G401 (cell line): ENCODE measurements at regions not wholly inside any gene's neighbourhood (a gene's known extent, or its start where the extent isn't known, plus 50 kb on each side); places are given as distances from the start of the nearest gene placed in this dataset.
A peak's percentile ranks its signal among the peaks of the same experiment; 100 is the strongest.

Experiments used
- DNase-seq: peaks from one replicate; pipeline ENCODE4 v3.0.0-alpha.2; 2015; ENCODE audit warnings: low spot score
- in situ Hi-C: cut with HindIII; loops from 2 replicates; pipeline ENCODE4 v1.10.0; 2016; ENCODE audit warnings: low sequenced_read_pairs, mixed read lengths

DNA sequence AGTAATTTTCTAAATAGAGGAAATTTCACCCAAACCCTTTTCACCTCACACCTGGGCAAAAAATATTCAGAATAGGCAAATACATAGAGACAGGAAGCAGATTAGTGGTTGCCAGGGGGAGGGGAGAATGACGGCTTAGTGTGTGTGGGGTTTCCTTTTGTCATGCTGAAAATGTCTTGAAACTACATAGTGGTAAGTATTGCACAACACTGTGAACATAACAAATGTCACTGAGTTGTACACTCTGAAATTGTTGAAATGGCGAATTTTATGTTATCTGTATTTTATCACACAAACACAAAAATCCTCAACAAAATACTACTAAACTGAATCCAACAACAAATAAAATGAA, 60.7 kb upstream of the PLAC1 start:
- in situ Hi-C loops = no loop called here
- no peak for DNase-seq

DNA sequence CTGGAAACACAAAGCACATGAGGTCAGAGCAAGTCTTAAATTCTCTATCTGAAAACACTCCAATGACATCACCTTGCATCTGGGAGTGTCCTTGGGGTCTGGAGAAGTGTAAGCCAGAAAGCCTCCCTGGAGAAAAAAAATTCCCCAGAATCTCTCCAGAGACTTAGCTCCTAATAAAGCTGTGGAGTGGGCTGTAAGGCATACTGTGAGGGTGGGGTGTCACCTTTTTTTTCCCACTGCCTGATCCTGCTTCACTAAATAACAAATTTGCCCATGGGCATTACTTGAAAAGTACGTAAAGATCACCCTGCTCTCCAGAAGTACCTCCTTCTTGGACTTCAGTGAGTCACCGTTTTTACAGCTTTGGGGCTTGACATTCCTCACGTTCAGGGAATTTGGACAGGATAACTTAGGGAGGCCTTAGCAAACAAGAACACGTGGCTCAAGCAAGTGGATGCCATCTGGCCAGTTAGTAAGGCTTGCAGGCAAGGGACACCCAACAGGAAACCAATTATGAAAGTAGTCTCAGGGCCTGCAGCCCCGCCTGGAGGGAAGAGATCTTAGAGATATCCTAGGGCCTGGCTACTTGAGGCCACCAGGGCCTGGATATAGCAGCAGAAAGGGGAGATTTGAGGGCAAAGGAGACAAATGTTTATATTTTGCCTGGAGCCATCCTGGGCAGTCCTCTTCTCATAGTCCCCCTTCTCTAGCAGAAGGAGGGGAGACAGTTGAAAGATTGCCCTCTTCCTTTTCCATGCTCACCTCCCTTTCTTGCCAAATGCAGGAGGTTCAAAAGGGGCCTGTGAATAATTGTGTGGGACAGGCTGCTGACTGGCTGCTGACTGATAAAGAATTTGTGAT, 60.1 kb upstream of the PLAC1 start:
- peak; percentile 1 for DNase-seq
- in situ Hi-C loops = no loop called here

- in situ Hi-C loops = no loop called here
- DNase-seq = no peak
These were observed 59.4 kb upstream of the PLAC1 start for GRCh38 chrX:134717698-134718097.

DNA sequence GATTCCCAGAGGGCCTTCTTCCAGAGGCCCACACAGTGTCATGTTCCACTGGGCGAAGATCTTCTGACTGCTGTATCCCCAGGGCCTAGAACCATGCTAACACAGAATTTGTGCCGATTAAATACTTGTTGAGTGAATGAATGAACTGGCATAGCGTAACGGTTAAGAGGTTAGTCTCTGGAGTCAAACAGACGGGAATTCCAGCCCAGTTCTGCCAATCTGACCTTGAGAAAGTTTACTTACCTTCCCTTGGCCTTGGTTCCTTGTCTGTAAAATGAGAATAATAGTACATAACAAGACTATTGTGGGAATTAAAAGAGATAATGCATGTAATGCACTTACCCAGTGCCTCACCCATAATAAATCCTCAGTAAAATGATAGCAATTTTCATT, 58.3 kb upstream of the PLAC1 start:
- DNase-seq = no peak
- in situ Hi-C loops = no loop called here

DNA sequence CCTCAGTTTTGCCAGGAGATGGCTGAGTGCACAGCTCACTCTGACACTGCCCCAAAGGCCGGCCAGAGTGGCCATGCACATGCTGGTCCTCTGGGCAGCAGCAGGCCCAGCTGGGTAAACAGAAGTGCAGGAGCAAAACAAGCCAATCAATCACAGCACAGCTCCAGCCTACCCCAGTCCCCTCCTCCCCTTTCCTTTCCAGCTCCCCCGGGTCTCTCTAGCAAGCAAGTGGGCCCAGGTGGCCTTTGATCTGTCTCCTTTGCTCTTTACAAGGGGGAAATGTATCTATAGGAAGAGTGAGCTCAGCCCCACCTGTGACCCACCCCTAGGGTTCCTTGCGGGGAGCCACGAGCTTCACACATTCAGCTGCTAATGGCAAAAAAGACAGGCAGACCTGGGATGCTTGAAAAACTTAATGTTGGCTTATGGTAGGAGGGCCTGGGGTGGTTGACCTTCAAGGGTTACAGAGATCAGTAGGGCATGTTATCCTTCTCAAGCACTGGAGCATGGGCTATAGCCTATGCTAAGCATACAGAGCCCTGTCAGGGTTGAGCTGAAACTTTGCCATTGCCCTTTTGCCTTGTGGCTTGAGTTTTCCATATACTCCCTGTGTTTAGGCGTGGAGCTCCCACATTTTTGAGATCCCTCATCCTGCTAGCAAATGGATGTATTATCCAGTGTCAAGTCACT, 57.8 kb upstream of the PLAC1 start:
- in situ Hi-C loops = no loop called here
- DNase-seq = no peak

GRCh38 chrX:134714633-134715110, 56.4 kb upstream of the PLAC1 start:
- in situ Hi-C loops = no loop called here

GRCh38 chrX:134713618-134714107, 55.4 kb upstream of the PLAC1 start:
- no peak for DNase-seq

More at GRCh38 chrX:134714633-134715110, 56.4 kb upstream of the PLAC1 start:
- DNase-seq = no peak

GRCh38 chrX:134712272-134712671, 54.0 kb upstream of the PLAC1 start:
- no peak for DNase-seq
- in situ Hi-C loops = no loop called here

More at GRCh38 chrX:134713618-134714107, 55.4 kb upstream of the PLAC1 start:
- in situ Hi-C loops = no loop called here

DNA sequence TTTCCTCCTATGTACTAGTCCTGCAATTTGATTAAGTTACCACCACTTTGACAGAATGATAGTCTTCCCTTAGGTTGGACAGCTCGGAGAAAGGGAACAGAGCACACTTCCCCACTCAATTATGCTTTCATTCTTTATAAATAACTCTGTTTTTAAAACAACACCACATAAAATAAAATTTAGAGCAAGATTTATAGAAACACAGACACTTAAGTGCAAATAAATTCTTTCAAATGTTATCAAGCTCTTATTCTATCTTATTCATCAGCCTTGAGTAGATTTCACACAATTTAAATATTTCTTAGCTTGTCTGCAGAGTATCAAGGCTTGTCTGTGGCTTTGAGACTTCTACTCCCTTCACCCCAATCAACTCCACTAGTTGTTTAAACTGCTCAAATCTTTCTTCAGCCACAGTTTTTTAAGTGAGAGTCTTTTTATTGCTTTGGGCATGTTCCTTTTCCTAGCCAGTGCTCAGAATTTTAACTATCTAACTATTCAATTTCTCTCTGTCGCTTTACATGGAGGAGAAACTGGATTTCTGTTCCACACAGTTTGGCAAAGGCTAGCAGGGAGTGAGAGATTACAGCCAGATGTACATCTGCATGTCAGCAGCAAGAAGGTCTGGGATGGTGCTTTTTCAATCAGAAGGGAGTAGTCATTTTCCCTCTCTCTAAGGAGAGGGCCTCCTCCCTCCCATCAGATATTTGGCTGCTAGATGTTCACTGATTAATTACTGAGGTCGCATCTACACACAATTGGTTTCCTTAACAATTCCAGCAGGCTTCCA, 53.1 kb upstream of the PLAC1 start:
- no peak for DNase-seq
- in situ Hi-C loops = no loop called here
